Tibial nerve (tissue), 4 donors: ENCODE measurements at regions not wholly inside any gene's neighbourhood (a gene's known extent, or its start where the extent isn't known, plus 50 kb on each side); places are given as distances from the start of the nearest gene placed in this dataset.

Source experiments
- EP300 ChIP-seq, 2 donors: sonication (generic); formaldehyde crosslinking; IDR thresholded peaks; one replicate each; pipeline ENCODE4 v1.6.1; 2017; ENCODE audit warnings: antibody characterized with exemption in 2 of 2, mild to moderate bottlenecking in 1 of 2
- POLR2A ChIP-seq, 2 donors: fragments of 450-650 bp; IDR thresholded peaks; one replicate each; pipeline ENCODE4 v1.6.1; 2017; ENCODE audit warnings: antibody characterized with exemption in 2 of 2, mild to moderate bottlenecking in 2 of 2, moderate library complexity in 2 of 2
- TF ChIP-seq, protein P1 (sequence below), 5 experiments: fragments of 200-600 bp in 3 of 5; fragments of 450-650 bp in 2 of 5; sonication (generic) in 3 of 5; IDR thresholded peaks; one replicate each; pipeline ENCODE4 v1.5.1; 2016 to 2019; ENCODE audit warnings: antibody characterized with exemption in 5 of 5, mild to moderate bottlenecking in 3 of 5, moderate library complexity in 2 of 5

DNA sequence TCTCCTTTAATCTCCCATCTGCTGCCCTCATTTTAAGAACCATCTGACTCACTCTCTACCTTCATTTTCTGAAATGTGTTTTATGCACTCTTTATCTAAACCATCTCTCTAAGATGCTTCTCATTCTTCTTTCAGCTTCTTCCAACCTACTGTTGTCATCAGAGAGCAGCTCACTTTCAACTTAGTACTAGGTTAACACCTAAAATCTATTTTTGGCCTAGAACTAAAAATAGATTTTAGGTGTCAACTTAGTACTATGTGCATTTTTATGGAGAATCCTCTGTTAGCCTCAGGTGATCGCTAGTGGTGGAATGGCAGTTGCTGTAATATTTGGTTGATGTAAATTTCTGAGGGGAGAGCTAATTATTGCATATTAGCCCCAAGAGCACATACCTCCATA lies 277.1 kb downstream of the KCNJ2 start:
- no peak for TF ChIP-seq EP300 (IDR thresholded peaks at IDR 0.05)
- no peak for TF ChIP-seq POLR2A (IDR thresholded peaks at IDR 0.05)
- TF ChIP-seq, protein P1, sequence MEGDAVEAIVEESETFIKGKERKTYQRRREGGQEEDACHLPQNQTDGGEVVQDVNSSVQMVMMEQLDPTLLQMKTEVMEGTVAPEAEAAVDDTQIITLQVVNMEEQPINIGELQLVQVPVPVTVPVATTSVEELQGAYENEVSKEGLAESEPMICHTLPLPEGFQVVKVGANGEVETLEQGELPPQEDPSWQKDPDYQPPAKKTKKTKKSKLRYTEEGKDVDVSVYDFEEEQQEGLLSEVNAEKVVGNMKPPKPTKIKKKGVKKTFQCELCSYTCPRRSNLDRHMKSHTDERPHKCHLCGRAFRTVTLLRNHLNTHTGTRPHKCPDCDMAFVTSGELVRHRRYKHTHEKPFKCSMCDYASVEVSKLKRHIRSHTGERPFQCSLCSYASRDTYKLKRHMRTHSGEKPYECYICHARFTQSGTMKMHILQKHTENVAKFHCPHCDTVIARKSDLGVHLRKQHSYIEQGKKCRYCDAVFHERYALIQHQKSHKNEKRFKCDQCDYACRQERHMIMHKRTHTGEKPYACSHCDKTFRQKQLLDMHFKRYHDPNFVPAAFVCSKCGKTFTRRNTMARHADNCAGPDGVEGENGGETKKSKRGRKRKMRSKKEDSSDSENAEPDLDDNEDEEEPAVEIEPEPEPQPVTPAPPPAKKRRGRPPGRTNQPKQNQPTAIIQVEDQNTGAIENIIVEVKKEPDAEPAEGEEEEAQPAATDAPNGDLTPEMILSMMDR (IDR thresholded peaks at IDR 0.05), result no peak
